ENCODE measurements at regions not wholly inside any gene's neighbourhood (a gene's known extent, or its start where the extent isn't known, plus 50 kb on each side); places are given as distances from the start of the nearest gene placed in this dataset.
"Not testable (repeated sequence)": the region's sequence is repeated elsewhere in the genome, so short reads cannot be mapped to it uniquely, and the experiment has no call there.

- peak; percentile 0 for DNase-seq
Measured at GRCh38 chr3:5701005-5701404, 513.5 kb downstream of the EDEM1 start.

GRCh38 chr3:5707794-5708193, 520.3 kb downstream of the EDEM1 start:
- no peak for DNase-seq

DNA sequence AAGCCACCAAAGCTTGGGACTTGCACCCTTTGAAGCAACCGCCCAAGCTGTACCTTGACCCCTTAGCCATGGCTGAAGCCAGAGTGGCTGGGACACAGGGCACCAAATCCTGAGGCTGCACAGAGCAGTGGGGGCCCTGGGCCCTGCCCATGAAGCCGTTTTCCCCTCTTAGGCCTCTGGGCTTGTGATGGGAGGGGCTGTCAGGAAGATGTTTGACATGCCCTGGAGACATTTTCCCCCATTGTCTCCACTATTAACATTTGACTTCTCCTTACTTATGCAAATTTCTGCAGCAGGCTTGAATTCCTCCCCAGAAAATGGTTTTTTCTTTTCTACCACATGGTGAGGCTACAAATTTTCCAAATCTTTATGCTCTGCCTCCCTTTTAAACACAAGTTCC, 522.2 kb downstream of the EDEM1 start:
- no peak for DNase-seq

- DNase-seq, result no peak
Measured at GRCh38 chr3:5710718-5711117, 523.2 kb downstream of the EDEM1 start.

- DNase-seq, result no peak
Measured at GRCh38 chr3:5717254-5717653, 529.7 kb downstream of the EDEM1 start.

GRCh38 chr3:5719668-5720067, 532.2 kb downstream of the EDEM1 start:
- not testable (repeated sequence) for DNase-seq

DNA sequence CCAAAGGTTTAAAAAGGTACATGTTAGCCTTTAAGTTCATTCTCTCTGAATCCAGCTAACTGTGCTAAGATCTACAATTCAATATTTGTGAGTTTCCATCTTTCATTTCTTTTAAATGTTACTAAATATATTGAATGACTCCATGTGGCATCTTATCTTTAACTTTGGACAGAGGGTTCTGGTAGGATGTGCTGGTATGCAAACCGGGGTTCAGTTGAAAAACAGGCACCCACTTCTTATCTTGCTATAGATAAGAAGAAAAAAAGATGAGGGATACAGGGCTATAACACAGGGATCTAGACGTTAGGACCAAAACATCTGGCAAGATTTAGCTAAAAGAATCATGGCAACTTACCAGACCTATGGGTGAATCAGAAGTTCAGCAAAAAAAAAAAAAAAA, 538.3 kb downstream of the EDEM1 start:
- DNase-seq, result no peak

- DNase-seq, result no peak
Measured at GRCh38 chr3:5726621-5727020, 539.1 kb downstream of the EDEM1 start.

DNA sequence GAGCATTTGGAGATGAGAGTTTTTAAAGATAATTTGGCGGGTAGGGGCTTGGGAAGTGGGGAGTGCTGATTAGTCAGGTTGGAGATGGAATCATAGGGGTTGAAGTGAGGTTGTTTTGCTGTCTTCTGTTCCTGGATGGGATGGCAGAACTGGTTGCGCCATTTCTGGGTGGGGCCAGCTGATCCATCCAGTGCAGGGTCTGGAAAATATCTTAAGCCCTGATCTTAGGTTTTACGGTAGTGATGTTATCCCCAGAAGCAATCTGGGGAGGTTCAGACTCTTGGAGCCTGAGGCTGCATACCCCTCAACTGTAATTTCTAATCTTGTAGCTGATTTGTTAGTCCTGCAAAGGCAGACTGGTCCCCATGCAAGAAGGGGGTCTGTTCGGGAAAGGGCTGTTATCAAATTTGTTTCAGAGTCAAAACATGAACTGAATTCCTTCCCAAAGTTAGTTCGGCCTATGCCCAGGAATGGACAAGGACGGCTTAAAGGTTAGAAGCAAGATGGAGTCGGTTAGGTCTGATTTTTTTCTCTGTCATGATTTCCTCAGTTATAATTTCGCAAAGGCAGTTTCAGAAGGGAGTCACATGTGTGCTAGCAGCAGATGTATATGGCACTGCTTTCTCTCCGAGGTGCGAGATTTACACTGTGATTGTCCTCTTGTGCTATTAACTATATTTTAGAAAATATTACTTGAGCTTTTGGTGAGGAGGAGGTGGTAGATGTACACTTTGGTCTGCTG, 540.4 kb downstream of the EDEM1 start:
- DNase-seq, result no peak

- DNase-seq, result no peak
Measured at GRCh38 chr3:5729852-5730251, 542.3 kb downstream of the EDEM1 start.

DNA sequence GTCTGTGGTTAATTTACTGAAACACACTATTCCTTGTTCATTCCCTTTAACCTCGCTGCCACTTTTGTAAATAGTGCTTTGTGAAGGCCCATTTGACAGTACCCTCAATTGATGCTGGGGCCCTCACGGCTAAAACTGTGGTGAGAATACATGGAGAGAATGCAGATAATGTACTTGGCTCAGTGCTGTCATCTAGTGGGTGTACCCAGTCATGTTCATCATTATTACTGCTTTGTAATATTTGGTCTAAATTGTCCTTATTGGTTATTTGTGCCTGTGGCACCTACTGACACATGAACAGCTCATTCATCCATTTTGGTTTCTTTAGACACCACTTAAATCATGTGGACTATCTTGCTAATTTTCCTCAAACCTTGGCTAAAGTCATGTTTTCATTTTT, 543.6 kb downstream of the EDEM1 start:
- peak; percentile 25 for DNase-seq

- no peak for DNase-seq
Measured at GRCh38 chr3:5732081-5732480, 544.6 kb downstream of the EDEM1 start.

GRCh38 chr3:5733995-5734394, 546.5 kb downstream of the EDEM1 start:
- DNase-seq, result no peak

GRCh38 chr3:5735896-5736295, 548.4 kb downstream of the EDEM1 start:
- DNase-seq, result no peak

GRCh38 chr3:5739299-5739935, 551.9 kb downstream of the EDEM1 start:
- no peak for DNase-seq

DNA sequence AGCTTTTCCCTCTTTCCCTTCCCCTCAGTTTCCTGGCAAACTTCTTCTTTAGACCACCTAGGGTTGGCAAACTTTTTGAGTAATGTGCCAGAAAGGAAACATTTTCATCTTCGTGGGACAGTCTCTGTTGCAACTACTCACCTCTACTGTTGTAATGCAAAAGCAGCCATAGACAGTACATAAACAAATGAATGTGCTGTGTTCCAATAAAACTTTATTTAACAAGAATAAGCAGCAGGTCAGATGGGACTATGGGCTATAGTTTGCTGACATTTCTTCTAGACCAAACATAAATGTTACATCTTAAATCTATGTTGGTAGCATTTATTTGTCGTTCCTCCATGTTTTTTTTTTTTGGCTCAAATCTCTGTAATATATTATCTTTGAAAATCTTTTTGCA, 552.4 kb downstream of the EDEM1 start:
- no peak for DNase-seq

GRCh38 chr3:5741017-5741416, 553.5 kb downstream of the EDEM1 start:
- DNase-seq, result no peak

DNA sequence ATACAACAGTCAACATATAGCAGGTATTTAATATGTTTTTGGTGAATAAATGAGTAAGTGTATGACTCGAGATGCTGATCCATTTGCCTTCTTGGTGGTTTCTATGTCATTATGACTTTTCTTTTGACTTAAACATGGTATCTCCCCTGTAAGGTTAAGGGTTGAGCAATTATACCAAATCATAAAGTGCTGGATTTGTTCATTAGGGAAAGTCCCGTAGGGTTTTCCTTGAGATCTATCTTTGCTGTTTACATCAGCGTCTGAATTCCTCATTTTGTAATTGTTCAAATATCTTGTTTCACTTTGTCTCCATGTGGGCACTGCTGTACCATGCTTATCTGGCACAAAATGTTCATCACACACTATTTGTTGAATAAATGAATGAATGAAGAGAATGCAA, 562.6 kb downstream of the EDEM1 start:
- no peak for DNase-seq

DNA sequence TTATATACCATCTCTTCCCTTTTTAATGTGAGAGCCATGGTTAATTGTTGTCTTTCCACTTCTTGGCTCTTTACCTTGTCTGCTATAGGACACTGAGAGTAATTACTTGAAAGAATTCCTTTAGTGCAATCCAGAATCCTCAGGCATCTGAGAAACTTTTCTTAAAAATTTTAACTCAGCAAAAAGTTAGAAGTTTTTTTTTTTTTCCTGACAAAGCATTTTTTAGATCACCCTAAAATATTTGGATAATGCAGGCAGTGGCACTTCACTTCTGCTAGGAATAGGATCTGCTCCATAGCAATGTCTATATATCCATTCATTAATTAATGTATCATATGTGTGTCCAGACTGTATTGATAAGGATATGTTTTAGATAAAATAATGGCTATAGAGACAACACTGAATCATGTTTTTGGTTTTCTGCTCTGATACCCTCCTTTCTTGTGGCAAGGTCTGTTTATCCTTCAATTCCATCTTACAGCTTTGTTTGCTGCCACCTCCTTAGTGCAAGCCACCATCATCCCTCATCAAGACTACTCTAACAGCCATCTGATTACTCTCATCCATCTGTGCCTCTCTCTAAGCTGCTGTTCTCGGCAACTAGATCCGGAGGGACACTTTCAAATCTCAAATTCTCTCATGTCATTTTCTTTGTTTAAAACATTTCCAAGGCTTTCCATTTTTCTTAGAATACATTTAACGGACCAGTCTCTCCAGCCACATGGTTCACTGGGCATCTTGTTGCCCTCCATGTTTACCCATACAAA, 563.5 kb downstream of the EDEM1 start:
- no peak for DNase-seq

- DNase-seq, result no peak
Measured at GRCh38 chr3:5754602-5755001, 567.1 kb downstream of the EDEM1 start.

DNA sequence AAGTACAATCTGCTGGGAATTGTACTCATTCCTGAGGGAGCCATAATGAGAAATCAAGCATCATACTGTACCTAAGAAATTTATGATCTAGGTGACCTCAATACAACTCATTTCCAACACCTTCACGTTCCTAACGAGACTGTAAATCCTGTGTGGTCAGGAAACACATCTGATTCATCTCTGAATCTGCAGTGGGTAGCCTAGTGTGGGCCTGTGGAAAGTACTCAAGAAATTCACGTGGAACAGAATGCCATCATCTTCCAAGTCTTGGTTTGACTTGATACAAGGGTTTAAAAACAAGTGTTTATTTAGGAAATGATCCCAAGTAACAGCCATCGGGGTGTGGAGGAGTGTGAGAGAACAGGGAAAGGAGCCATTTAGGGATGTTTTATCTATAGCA, 568.9 kb downstream of the EDEM1 start:
- no peak for DNase-seq

DNA sequence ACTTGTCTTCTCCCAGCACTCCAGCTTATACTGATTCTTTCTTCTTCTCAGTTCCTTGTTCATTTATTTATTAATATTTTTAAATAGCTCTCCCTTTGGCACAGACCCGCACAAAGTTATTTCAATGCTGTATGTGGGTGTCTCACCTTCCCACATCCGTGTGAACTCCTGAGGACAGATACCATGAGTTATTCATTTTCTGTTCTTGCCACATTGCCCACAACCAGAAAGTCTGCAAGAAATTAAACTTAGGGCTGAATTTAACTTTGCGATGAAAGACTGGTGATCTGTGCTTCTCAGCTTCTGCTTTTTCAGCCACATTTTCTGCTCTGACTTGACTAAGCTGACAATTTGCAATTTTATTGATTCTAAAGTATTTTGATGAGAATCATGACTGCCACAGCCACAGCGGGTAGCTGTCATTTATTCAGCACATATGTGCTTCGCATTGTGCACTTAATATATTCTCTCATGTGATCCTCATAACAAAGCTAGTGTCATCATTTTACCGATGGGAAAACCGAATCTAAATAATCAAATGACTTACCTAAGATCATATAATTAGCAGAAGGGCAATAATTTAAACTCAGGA, 569.8 kb downstream of the EDEM1 start:
- DNase-seq, result no peak

DNA sequence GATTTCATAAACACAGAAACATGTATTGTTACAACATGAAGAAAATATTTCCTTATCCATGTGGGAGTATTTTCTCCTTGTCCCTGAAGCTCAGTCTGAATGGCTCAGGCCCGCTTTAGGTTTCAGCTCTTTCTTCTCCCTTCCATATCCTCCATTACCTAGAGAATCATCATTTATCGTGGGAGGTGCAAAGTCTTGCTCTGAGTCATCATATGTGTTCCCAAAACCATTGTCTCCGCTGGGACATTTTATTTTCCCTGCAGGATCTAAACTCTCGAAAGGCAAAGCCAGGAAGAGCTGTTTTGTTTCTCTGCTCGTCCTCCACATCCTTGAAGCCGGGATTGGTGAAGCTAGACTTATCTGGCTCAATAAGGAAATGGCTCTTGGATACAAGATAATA, 571.2 kb downstream of the EDEM1 start:
- DNase-seq, result no peak

- DNase-seq, result no peak
Measured at GRCh38 chr3:5762506-5762905, 575.0 kb downstream of the EDEM1 start.
